Neural progenitor cell (in vitro differentiated cells): ENCODE measurements at regions not wholly inside any gene's neighbourhood (a gene's known extent, or its start where the extent isn't known, plus 50 kb on each side); places are given as distances from the start of the nearest gene placed in this dataset.
"Not testable (repeated sequence)": the region's sequence is repeated elsewhere in the genome, so short reads cannot be mapped to it uniquely, and the experiment has no call there.

ENCODE experiments used
- EZH2 ChIP-seq: fragments of 200-600 bp; sonication (generic); IDR thresholded peaks from 2 replicates; pipeline ENCODE4 v1.6.1; 2017; ENCODE audit warnings: antibody characterized with exemption, mild to moderate bottlenecking, moderate library complexity
- EZH2phosphoT487 ChIP-seq: fragments of 200-600 bp; sonication (generic); IDR thresholded peaks from 2 replicates; pipeline ENCODE4 v1.6.1; 2017; ENCODE audit warnings: antibody characterized with exemption
- TF ChIP-seq, protein P1 (sequence below): fragments of 200-600 bp; sonication (generic); IDR thresholded peaks from 2 replicates; pipeline ENCODE4 v1.5.1; 2017; ENCODE audit warnings: antibody characterized with exemption, mild to moderate bottlenecking

DNA sequence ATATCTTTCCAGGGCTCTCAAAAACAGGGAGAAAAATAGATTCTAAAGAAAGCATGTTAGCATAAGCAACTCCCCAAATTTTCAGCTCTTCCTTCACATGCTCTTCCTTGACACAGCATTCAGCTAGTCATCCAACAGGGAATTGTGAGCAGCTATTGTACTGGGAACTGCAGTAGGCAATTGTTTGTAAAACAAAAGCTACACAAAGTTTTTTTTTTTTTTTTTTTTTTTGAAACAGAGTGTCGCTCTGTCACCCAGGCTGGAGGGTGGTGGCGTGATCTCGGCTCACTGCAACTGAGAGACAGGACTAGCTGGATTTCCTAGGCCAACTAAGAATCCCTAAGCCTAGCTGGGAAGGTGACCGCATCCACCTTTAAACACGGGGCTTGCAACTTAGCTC is 125.4 kb upstream of the PDE1A start:
- TF ChIP-seq, protein P1, sequence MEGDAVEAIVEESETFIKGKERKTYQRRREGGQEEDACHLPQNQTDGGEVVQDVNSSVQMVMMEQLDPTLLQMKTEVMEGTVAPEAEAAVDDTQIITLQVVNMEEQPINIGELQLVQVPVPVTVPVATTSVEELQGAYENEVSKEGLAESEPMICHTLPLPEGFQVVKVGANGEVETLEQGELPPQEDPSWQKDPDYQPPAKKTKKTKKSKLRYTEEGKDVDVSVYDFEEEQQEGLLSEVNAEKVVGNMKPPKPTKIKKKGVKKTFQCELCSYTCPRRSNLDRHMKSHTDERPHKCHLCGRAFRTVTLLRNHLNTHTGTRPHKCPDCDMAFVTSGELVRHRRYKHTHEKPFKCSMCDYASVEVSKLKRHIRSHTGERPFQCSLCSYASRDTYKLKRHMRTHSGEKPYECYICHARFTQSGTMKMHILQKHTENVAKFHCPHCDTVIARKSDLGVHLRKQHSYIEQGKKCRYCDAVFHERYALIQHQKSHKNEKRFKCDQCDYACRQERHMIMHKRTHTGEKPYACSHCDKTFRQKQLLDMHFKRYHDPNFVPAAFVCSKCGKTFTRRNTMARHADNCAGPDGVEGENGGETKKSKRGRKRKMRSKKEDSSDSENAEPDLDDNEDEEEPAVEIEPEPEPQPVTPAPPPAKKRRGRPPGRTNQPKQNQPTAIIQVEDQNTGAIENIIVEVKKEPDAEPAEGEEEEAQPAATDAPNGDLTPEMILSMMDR: not testable (repeated sequence)
- not testable (repeated sequence) for TF ChIP-seq EZH2, EZH2phosphoT487
